GM12878 (cell line): ENCODE measurements at regions not wholly inside any gene's neighbourhood (a gene's known extent, or its start where the extent isn't known, plus 50 kb on each side); places are given as distances from the start of the nearest gene placed in this dataset.

Experiments
- BHLHE40 ChIP-seq, 2 experiments: fragments of 450-650 bp in 1 of 2; IDR thresholded peaks; 2 replicates each; pipeline ENCODE4 v1.6.1; 2011 to 2017; ENCODE audit warnings: low read depth in 2 of 2, borderline replicate concordance in 1 of 2, improper control_type of control experiment in 1 of 2, low read length in 1 of 2, mild to moderate bottlenecking in 1 of 2
- CHD2 ChIP-seq: IDR thresholded peaks from 2 replicates; pipeline ENCODE4 v1.6.1; 2011; ENCODE audit warnings: low read depth, low read length, improper control_type of control experiment, borderline replicate concordance
- EP300 ChIP-seq, 2 experiments: fragments of 150-350 bp in 1 of 2; IDR thresholded peaks; 2 replicates each; pipeline ENCODE4 v1.6.1; 2011 to 2012; ENCODE audit warnings: low read depth in 2 of 2, low read length in 2 of 2, borderline replicate concordance in 1 of 2, improper control_type of control experiment in 1 of 2, inconsistent platforms in 1 of 2; ENCODE audit not compliant: control insufficient read depth in 1 of 2
- ESRRA ChIP-seq: IDR thresholded peaks from 2 replicates; pipeline ENCODE4 v1.6.1; 2012; ENCODE audit warnings: mild to moderate bottlenecking, low read length, improper control_type of control experiment
- JUNB ChIP-seq: IDR thresholded peaks from 2 replicates; pipeline ENCODE4 v1.6.1; 2016; ENCODE audit warnings: antibody characterized with exemption, mild to moderate bottlenecking
- MYC ChIP-seq: IDR thresholded peaks from 2 replicates; pipeline ENCODE4 v1.6.1; 2011; ENCODE audit warnings: mild to moderate bottlenecking, low read length, moderate library complexity, inconsistent platforms; ENCODE audit not compliant: insufficient read depth, insufficient replicate concordance, insufficient read length, severe bottlenecking
- NBN ChIP-seq: fragments of 450-650 bp; IDR thresholded peaks from 2 replicates; pipeline ENCODE4 v1.6.1; 2016
- POLR2A ChIP-seq: IDR thresholded peaks from 2 replicates; pipeline ENCODE4 v1.6.1; 2011; ENCODE audit warnings: low read depth, mild to moderate bottlenecking, low read length
- RAD51 ChIP-seq: fragments of 450-650 bp; IDR thresholded peaks from 2 replicates; pipeline ENCODE4 v1.6.1; 2016; ENCODE audit warnings: moderate library complexity, mild to moderate bottlenecking, inconsistent platforms
- SMARCA5 ChIP-seq: fragments of 450-650 bp; IDR thresholded peaks from 2 replicates; pipeline ENCODE4 v1.6.1; 2017; ENCODE audit warnings: mild to moderate bottlenecking
- SP1 ChIP-seq: IDR thresholded peaks from one replicate; pipeline ENCODE4 v1.6.1; 2011; ENCODE audit warnings: low read depth, low read length
- TCF7 ChIP-seq: IDR thresholded peaks from 2 replicates; pipeline ENCODE4 v1.6.1; 2014; ENCODE audit warnings: antibody characterized with exemption, borderline replicate concordance
- TF ChIP-seq, protein P1 (sequence below), 3 experiments: IDR thresholded peaks in 2 of 3; conservative IDR thresholded peaks in 1 of 3; 2 replicates each; pipeline ENCODE4 v1.5.1; 2011; ENCODE audit warnings: low read depth in 3 of 3, low read length in 3 of 3, mild to moderate bottlenecking in 3 of 3, control low read depth in 2 of 3, moderate library complexity in 2 of 3, inconsistent platforms in 1 of 3, mixed read lengths in 1 of 3; ENCODE audit not compliant: control insufficient read depth in 2 of 3, insufficient read depth in 1 of 3; ENCODE audit errors: extremely low read depth in 1 of 3
- TF ChIP-seq, protein P2 (sequence below): IDR thresholded peaks from 2 replicates; pipeline ENCODE4 v1.6.1; 2012; ENCODE audit warnings: low read depth, low read length, improper control_type of control experiment

DNA sequence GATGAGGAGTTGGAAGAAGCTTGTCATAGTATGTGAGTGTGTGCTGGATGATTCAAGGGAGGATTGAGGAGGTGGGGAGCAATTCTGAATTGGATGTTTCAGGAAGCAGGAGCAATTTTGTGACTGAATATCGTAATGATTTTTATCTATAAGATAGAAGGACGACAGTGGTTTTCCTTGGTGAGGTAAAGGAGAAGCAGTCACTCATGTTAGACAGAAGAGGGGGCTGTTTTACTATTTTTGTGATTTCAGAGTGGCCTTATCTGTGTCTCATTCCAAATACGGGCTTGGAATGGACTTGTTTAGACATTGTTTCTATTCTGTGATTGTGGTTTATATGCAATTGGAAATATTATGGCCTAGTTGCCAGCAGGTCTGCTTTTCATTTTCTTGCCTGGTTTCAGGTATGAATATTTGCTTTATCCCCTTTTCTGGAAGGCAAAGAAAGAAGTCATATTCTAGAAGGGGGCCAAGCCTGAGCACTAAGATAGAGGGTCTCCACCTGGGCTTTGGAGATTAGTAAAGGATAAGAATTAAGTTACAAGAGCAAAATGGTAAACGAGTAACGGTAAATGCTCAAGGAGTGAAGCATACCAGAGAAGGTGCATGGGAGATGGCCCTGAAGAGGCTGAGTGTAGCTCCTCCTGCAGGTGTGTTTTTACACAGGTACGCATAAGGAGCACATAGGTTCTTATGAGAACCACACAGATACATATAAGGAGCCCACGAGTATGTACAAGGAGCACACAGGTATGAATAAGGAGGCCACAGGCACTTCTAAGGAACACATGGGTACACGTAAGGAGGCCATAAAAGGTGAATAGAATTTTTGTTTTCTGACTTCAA lies 124.6 kb upstream of the KCNAB1 start:
- TF ChIP-seq ESRRA = no peak
- no peak for TF ChIP-seq NBN
- no peak for TF ChIP-seq BHLHE40 (IDR thresholded peaks at IDR 0.05; ENCODE audit: borderline replicate concordance in 1 of 2, low read depth in 2 of 2, low read length in 1 of 2)
- TF ChIP-seq JUNB = no peak
- TF ChIP-seq, protein P1, sequence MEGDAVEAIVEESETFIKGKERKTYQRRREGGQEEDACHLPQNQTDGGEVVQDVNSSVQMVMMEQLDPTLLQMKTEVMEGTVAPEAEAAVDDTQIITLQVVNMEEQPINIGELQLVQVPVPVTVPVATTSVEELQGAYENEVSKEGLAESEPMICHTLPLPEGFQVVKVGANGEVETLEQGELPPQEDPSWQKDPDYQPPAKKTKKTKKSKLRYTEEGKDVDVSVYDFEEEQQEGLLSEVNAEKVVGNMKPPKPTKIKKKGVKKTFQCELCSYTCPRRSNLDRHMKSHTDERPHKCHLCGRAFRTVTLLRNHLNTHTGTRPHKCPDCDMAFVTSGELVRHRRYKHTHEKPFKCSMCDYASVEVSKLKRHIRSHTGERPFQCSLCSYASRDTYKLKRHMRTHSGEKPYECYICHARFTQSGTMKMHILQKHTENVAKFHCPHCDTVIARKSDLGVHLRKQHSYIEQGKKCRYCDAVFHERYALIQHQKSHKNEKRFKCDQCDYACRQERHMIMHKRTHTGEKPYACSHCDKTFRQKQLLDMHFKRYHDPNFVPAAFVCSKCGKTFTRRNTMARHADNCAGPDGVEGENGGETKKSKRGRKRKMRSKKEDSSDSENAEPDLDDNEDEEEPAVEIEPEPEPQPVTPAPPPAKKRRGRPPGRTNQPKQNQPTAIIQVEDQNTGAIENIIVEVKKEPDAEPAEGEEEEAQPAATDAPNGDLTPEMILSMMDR (IDR thresholded peaks at IDR 0.05 in 2 of 3, conservative IDR thresholded peaks at IDR 0.05 in 1 of 3; ENCODE audit: control insufficient read depth in 2 of 3, extremely low read depth in 1 of 3, insufficient read depth in 1 of 3, low read depth in 3 of 3, low read length in 3 of 3) = peak; percentile 36 to 43 (median 39); a peak in 3 of 6 replicates
- no peak for TF ChIP-seq EP300 (IDR thresholded peaks at IDR 0.05; ENCODE audit: borderline replicate concordance in 1 of 2, control insufficient read depth in 1 of 2, low read depth in 2 of 2, low read length in 2 of 2)
- TF ChIP-seq MYC = no peak
- TF ChIP-seq CHD2 = no peak
- TF ChIP-seq, protein P2, sequence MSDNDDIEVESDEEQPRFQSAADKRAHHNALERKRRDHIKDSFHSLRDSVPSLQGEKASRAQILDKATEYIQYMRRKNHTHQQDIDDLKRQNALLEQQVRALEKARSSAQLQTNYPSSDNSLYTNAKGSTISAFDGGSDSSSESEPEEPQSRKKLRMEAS = no peak
- no peak for TF ChIP-seq POLR2A
- no peak for TF ChIP-seq RAD51
- TF ChIP-seq SP1 = no peak
- no peak for TF ChIP-seq SMARCA5
- no peak for TF ChIP-seq TCF7
